Activated CD8-positive, alpha-beta memory T cell treated with anti-CD3 and anti-CD28 coated beads for 1 hour (primary cell): ENCODE measurements at regions not wholly inside any gene's neighbourhood (a gene's known extent, or its start where the extent isn't known, plus 50 kb on each side); places are given as distances from the start of the nearest gene placed in this dataset.
"Not testable (repeated sequence)": the region's sequence is repeated elsewhere in the genome, so short reads cannot be mapped to it uniquely, and the experiment has no call there.

Experiments
- DNase-seq, 2 donors: peaks; one replicate each; pipeline ENCODE4 v3.0.0-alpha.2; 2020; ENCODE audit warnings: low read depth in 1 of 2; ENCODE audit errors: extremely low read depth in 1 of 2

DNA sequence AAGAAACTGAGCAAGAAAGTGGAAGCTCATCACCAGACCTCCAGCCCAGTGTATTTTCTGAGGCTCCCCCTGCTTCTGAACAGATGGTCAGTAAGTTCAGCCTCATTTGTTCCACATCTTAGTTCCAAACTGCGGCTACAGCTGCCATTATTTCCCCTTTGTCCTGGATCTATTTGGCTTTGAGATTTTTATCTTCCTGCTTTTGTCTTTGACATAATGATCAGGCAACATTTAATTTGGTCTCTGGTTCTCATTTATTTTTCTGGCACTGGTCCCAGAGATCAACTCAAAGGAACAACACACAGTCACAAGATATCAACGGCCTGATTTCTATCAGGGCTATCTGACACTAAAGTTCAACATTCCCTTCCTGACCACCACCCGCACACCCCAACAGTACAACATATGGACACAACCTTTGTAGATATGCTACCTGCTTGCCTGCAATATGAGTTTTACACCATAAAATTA lies 137.5 kb downstream of the FAM76B start:
- DNase-seq: no peak

- DNase-seq: no peak
These were observed 139.3 kb downstream of the FAM76B start for GRCh38 chr11:95650276-95650675.

DNA sequence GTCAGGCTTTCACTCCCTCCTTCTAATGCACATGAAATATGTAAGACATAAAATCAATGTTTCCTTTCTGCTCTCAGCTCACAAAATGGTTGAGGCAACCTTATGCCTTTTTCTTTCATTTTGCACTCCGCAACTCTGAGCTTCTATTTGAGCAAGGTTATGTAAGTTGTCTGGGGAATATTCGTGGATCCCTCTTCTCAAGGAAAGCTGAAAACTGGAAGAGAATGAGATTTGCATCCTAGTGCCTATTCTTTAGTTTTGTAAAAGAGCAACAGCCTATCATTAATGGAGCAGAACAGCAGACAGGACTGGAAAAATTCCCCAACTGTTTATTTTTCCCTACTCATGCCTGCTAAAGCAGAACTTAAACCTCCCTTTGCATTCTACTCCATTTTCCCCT lies 141.7 kb downstream of the FAM76B start:
- no peak for DNase-seq

DNA sequence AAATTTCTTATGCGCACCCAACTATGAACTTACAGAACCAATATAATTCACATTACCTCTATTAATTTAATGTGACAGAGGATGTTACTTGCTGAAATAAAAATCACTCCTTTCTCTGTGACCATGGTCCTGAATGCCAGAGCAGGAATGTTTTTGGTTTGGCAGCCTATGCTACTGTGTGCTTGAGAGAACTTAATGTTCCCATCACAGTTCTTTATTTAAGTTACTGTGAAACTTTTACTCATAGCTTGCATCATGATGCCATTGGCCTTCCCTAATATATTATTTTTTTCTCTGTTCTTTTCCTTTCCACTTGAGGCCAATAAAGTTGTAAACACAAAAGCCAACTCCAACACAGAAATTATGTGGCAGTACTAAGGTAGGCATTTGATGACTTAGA lies 142.2 kb downstream of the FAM76B start:
- no peak for DNase-seq

DNA sequence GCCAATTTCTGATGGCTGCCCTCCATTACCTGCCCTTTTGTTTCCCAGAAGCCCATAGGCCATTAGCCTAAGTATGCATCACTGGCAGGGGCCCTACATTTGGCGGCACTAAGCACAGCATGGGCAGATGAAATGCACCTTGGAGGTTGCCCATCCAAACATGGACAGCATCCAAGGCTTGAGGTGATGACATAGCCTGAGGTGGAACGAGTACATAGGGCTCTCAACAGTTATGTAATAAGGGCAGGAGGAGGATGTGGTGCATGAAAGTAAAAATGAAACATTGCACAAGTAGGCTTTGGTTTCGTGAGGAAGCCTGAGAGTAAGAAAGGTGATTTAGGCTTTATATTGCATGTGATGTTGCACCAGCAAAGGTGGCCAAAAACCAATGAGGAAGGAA lies 148.1 kb downstream of the FAM76B start:
- DNase-seq: no peak

DNA sequence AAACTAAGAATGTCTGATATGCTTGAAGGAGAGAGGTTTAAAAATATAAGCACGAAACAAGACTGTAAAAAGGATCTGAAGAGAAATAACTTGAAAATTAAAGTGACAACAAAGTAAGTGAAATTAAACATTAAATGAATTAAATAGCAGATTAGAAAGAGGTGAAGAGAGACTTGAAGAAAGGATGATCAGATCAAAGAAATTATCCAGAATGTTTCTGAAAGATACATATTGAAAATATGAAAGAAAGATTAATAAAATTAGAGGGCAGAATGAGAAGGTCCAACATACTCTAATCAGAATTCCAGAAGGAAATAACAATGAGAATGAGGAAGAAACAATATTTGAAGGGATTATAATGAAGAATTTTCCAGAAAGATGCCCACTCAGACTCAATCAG lies 151.1 kb downstream of the FAM76B start:
- DNase-seq: no peak

GRCh38 chr11:95625164-95625900 lies 164.2 kb downstream of the FAM76B start:
- no peak for DNase-seq

- no peak for DNase-seq
These were observed 173.3 kb downstream of the FAM76B start for GRCh38 chr11:95616256-95616804.

GRCh38 chr11:95611827-95612226 lies 177.8 kb downstream of the FAM76B start:
- DNase-seq: no peak

DNA sequence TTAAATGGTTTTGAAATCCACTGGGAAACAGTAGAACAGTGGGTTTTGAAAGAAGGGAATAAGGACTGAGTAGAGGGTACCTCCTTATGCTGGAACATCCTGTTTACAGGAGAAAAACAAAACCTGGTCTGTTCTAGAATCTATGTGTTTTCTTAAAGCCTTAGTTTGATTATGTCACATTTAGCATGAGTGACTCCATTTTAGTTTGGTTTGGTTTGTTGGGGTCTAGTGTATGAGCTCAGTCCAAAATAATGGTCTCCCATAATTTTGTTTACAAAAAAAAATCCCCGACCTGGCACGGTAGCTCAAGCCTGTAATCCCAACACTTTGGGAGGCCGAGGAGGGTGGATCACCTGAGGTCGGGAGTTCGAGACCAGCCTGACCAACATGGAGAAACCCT lies 179.4 kb downstream of the FAM76B start:
- DNase-seq: not testable (repeated sequence)

DNA sequence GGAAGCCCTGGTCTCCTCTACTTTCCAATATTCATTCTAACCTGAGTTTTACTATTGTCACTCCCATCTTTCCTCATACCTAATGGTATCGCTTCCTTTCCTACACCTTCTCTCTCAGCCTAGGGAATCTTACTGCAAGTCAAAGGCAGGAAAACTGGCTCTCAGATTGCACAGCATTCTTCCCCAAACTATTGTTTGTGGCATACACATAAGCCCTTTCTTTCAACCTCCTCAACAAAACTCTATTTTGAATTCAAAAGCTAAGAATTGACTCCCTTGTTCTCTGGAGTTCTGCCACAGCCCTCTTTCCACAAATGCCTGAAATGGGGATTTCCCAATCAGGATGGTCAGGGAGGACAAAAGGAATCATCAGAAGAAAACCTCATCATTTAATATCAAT lies 181.5 kb downstream of the FAM76B start:
- DNase-seq: no peak

DNA sequence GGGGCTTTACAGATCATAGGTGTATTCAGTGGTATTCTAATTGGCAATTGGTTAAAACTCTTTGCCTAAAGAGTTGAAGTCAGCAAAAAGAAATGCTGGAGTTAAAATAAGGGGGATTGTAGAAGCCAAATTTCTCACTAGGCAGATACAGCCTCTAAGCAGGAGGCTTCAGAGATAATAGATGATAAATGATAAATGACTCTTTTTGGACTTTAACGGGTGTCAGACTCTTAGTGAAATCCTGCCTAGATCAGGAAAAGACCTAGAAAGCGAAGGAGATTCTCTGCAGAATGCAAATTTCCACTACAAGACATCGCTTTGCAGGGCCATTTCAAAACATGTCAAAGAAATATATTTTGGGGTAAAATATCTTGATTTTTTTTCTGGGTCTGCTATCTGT lies 182.8 kb downstream of the FAM76B start:
- DNase-seq: no peak

- no peak for DNase-seq
These were observed 184.2 kb downstream of the FAM76B start for GRCh38 chr11:95605271-95605940.

DNA sequence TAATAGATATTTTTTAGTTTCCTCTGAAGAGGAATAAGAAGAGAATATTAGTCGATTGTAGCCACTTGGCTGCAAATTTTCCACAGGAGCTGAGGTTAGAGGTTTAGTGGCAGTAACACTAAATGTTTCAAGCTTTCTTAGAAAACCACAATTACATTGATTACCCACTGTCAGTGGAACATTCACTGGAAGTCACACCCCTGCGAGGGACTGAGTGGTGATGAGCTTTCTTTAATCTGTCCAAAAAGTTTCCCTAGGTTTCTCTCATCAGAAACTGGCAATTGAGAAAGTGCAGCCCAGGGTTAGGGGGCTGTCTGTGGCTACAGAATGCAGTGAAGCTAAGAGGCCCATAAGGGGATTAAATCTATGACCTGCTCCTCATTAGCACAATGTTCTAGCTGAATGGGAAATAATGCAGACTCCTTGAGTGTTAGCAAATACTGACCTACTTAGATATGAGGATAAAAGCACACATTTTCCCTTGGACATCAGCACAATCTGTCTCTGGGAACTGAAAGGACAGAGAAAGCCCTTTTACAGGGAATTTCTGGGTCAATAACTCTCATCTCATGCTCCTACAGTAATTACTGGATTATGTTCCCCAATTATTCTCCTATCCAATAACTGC lies 189.5 kb downstream of the FAM76B start:
- DNase-seq: no peak

DNA sequence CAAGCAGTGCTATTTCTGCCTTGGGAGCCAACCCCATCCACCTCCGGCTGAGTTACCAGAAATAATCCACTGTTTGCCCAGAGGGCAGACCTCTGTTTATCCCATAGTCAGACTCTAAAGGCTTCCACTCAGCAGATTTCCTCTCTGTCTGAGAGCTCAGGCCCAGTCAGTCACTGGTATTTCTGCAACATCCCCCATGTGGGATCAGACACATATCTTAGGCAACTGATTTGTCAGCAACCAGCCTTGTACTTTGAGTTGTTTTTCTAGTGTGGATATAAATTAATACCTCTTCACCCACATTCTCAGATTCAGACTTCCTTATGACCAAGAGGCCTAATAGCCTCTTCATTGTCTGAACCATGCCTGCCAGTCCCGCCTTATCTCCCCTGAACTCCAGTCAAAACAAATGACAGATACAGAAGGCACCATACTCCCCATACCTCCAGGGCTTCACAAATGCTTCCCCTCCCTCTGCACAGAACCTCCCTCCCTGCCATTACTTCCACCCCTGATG lies 193.6 kb downstream of the FAM76B start:
- DNase-seq: no peak

- DNase-seq: no peak
These were observed 194.0 kb downstream of the FAM76B start for GRCh38 chr11:95595541-95595940.

GRCh38 chr11:95593111-95593510 lies 196.5 kb downstream of the FAM76B start:
- no peak for DNase-seq

- no peak for DNase-seq
These were observed 197.1 kb downstream of the FAM76B start for GRCh38 chr11:95592471-95592870.

DNA sequence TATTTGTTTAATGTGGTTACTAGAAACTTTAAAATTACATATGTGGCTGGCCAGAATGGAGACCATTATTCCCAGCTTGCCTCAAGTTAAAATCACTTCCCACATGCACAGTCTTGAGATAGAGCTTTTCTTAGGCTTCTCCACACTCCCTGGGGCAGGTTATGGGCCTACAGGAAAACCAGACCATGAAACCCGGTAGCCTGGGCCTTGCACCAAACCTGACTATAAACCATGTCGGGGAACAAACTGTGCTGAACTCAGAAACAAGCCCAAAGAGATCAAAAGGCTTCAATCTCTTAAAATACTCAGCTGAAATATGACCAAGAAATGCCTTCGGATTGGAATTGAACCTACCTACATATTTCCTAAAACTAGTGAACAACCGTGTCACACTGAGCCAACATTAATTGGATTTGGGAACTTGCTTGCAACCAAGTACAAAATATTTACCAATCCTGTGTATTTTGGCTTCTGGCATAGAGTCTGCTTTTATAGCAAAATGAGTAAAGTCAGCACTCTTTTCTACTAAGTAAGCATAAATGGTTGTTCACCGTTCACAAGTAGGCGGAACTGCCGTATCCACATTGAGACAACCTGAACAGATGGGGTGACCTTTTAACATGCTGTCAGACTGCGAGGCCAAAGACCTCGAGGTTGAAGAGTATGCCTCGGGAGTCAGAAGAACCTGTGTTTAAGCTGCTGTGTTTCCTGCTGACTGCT lies 199.5 kb downstream of the FAM76B start:
- no peak for DNase-seq

GRCh38 chr11:95588821-95589220 lies 200.8 kb downstream of the FAM76B start:
- no peak for DNase-seq

DNA sequence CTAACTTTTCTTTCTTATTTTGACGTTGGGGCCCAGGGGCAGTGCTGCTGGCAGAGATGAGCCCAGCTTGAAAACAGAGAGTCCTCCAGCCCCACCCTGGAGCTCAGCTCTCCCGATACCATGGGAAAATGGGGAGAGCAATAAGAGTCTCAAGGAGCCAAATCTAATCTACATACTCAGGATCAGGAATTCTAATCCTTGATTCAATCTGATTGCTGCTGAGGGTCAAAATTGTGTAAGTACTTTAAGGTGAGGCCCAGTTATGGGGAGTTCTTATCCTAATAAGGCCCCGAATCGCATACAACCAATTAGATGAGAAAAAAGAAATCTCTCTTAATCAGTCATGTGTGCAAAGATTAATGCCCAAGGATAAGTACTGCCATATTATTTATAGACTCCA lies 202.9 kb downstream of the FAM76B start:
- no peak for DNase-seq
